ENCODE measurements at regions not wholly inside any gene's neighbourhood (a gene's known extent, or its start where the extent isn't known, plus 50 kb on each side); places are given as distances from the start of the nearest gene placed in this dataset.

DNA sequence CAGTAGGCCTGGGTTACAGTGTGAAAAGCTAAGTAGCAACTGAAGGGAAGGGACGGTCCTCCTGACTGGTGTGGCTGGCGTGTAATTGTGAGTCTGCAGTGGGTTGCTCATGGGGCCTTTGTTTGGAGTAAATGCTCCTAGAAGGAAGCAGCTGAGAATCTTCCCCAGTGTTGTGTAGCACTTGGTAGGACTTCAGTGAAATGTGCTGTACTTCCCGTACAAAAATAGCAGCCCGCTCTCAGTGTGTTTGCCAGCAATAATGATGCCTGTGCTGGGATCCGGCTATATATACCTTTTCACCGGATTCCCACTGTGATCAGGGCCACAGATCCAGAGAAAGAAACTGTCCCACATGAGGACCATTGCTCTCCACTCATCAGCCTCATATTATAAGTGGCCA is 175.7 kb upstream of the NTM start:
- no peak overlapping the region for H3K4me3 ChIP-seq (ENCODE audit: low read depth, low read length)
- TF ChIP-seq, protein P1, sequence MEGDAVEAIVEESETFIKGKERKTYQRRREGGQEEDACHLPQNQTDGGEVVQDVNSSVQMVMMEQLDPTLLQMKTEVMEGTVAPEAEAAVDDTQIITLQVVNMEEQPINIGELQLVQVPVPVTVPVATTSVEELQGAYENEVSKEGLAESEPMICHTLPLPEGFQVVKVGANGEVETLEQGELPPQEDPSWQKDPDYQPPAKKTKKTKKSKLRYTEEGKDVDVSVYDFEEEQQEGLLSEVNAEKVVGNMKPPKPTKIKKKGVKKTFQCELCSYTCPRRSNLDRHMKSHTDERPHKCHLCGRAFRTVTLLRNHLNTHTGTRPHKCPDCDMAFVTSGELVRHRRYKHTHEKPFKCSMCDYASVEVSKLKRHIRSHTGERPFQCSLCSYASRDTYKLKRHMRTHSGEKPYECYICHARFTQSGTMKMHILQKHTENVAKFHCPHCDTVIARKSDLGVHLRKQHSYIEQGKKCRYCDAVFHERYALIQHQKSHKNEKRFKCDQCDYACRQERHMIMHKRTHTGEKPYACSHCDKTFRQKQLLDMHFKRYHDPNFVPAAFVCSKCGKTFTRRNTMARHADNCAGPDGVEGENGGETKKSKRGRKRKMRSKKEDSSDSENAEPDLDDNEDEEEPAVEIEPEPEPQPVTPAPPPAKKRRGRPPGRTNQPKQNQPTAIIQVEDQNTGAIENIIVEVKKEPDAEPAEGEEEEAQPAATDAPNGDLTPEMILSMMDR (IDR thresholded peaks at IDR 0.05; ENCODE audit: borderline replicate concordance, insufficient read depth, low read depth, low read length): no peak

DNA sequence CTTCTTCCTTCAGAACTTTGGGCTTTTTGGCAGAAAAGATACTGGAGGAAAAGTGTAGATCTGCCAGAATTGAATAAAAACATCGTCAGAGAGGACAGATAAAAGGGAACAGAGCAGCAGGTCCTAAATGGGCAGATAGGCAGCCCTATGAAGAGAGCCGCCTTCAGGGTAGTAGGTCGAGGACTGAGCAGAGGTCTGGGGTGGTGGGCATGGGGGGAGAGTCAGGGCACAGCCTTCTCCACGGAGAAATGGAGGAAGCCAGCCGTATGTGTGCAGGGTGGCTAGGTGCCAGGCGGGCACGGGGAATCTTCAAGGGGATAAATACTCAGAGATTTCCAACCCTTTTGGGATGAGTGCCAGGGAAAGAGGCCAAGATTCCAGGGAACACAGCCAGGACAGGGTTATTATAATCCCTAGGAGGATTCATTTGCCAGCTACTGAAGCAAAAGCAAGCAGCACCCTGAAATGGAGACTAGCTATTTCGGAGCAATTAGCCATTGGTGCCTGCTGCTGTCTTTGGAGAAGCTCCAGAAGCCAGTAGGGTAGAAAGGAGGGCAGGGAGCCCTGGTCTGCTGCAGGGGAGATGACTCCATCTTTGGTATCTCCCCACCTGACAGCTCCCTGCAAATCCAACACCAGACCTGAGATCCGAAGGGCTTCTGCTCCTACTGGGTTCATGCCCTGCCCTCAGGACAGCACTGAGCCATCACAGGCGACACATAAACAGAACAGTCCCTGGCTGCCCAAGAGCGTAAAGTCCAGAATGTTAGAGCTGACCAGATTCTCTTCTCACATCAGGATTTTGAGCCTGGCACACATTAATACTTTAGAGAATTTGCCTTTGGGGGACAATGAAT is 174.5 kb upstream of the NTM start:
- TF ChIP-seq, protein P1 (IDR thresholded peaks at IDR 0.05; ENCODE audit: borderline replicate concordance, insufficient read depth, low read depth, low read length): no peak
- H3K4me3 ChIP-seq (ENCODE audit: low read depth, low read length): no peak overlapping the region

DNA sequence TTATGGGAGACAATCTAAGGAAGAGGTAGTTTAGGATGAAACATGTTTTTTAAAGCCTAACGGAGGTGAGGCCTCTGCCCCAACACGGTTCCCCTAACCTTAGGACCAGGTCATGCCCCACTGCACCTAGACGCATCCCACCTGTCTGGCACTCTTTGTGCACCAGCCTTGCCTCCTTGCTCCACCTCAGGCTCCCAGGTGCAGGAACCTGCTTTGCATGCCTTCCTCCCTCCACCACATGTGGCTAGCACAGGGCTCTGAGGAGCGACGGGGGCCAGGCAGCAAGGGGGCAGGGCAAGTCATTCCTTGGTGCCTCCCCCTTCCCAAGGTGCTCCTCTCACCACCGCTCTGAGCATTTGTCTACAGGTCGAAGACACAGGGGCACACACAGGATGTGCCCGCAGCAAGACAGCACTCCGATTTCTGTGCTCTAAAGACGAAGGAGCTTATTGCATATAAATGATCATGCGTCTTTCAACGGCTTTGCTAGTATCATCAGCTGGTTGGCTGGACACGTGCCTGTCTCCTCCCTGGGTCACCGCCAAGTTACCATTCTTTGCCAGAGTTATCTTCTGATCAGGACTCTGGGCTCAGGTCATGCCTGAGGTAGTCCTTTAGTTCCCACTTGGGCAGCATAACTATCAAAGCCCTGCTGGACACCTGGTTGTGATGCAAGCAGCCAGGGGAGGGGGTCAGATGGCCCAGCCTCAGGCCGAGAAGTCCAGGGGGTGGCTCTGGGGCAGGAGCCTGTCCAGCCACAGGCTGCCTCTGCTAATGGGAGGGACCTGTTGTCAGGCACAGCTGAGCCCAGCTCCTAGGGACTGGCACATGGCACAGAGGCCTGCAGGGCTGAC is 172.0 kb upstream of the NTM start:
- TF ChIP-seq, protein P1 (IDR thresholded peaks at IDR 0.05; ENCODE audit: borderline replicate concordance, insufficient read depth, low read depth, low read length): no peak
- H3K4me3 ChIP-seq (ENCODE audit: low read depth, low read length): no peak overlapping the region

DNA sequence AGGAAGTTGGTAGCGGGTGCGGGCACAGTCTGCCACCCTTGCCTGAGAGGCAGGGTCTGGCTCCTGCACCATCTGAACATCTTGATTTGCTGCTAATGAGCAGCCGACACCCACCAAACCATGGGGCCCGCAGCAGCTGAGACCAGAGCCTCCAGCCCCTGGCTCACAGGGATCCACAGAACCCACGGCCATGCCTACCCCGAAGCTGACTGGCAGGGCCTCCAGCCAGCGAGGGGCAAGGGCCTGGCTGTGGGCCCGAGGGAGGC is 171.5 kb upstream of the NTM start:
- no peak overlapping the region for H3K4me3 ChIP-seq (ENCODE audit: low read depth, low read length)
- TF ChIP-seq, protein P1 (IDR thresholded peaks at IDR 0.05; ENCODE audit: borderline replicate concordance, insufficient read depth, low read depth, low read length): no peak

DNA sequence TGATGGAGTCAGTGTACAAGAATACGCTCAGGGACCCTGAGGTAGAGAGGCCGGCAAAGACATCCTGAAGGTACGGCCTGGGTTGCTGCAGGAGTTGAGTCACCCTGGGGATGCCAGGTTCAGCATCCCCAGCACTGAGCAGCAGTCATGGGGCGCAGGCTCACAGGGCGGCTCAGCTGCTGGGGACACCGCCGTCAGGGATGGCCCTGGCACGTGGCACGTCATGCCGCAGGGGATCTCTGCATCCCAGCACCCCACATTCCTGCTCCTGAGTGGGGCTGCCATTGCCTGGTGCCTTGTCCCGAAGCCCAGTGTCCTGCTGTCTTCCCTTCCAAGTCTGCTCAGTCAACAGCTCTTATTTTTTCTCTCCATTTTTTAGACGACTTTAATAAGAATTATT is 168.7 kb upstream of the NTM start:
- TF ChIP-seq, protein P1 (IDR thresholded peaks at IDR 0.05; ENCODE audit: borderline replicate concordance, insufficient read depth, low read depth, low read length): no peak
- no peak overlapping the region for H3K4me3 ChIP-seq (ENCODE audit: low read depth, low read length)

DNA sequence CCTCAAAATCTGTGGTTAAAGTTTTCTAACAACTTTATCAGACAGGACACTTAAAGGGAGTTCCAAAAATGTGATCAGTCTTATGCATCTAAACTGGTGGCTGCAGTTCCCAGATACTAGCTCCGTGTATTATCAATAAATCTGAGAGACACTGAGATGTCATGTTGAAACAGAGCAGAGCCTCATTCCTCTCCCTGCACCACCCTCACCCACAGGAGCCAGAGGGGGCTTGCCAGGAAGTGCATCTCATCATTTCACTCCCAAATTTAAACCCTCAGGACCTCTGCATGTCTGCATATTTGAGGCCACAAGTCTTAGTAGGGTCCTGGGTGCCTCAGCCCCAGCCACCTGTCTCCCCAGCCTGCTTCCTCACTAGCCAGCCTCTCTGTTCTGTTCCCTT is 167.4 kb upstream of the NTM start:
- no peak overlapping the region for H3K4me3 ChIP-seq (ENCODE audit: low read depth, low read length)
- TF ChIP-seq, protein P1 (IDR thresholded peaks at IDR 0.05; ENCODE audit: borderline replicate concordance, insufficient read depth, low read depth, low read length): no peak

Data from GM12875 (cell line).